Transverse colon (tissue), 3 donors: ENCODE measurements at regions not wholly inside any gene's neighbourhood (a gene's known extent, or its start where the extent isn't known, plus 50 kb on each side); places are given as distances from the start of the nearest gene placed in this dataset.

Experiments
- CTCF ChIP-seq, 5 experiments: fragments of 200-600 bp in 3 of 5; fragments of 450-650 bp in 2 of 5; sonication (generic) in 3 of 5; IDR thresholded peaks; 1 replicate in 2 of 5; 2 replicates in 3 of 5; pipeline ENCODE4 v1.5.1; 2016 to 2017; ENCODE audit warnings: antibody characterized with exemption in 5 of 5, inconsistent platforms in 3 of 5, mild to moderate bottlenecking in 2 of 5, moderate library complexity in 1 of 5
- POLR2A ChIP-seq: fragments of 450-650 bp; IDR thresholded peaks from one replicate; pipeline ENCODE4 v1.6.1; 2016; ENCODE audit warnings: antibody characterized with exemption, mild to moderate bottlenecking, moderate library complexity

DNA sequence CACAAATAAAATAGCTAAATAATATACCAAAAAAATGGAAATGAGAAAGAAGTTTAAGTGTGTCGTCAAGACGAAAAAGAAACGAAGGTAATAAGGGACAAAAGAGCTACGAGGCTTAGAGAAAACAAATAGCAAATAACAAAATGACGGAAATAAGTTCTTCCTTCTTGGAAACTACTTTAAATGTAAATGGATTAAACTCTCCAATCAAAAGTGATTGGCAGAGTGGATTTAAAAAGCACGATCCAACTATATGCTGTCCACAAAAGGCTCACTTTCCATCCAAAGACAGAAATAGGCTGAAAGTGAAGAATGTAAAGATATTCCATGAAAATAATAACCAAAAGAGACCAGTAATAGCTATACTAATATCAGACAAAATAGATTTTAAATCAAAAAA, 82.4 kb downstream of the DIO3 start:
- no peak for TF ChIP-seq CTCF (IDR thresholded peaks at IDR 0.05)
- TF ChIP-seq POLR2A, result no peak
